ENCODE measurements at regions not wholly inside any gene's neighbourhood (a gene's known extent, or its start where the extent isn't known, plus 50 kb on each side); places are given as distances from the start of the nearest gene placed in this dataset.

DNA sequence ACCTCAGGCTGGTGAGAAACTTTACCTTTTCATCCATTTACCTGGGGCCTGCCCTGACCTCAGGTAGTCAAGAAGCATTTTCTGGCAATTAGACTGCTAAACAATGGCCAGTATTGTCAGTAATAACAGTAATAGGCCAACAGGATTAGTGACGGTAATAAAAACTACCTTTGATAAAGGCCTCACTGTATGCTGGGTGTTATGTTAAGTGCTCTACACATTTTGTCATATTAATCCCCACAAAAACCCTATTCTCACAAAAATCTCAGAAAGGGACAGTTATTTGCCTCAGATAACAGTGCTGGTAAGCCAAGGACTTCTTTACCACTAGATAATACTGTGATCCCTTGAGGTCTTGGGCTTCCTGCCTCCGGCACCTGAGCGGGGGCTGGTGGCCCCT is 191.4 kb downstream of the FOXD2 start:
- no peak overlapping the region for H3K4me3 ChIP-seq
- H3K27me3 ChIP-seq: no peaks in the 10 kb centered on the region
- TF ChIP-seq, protein P1, sequence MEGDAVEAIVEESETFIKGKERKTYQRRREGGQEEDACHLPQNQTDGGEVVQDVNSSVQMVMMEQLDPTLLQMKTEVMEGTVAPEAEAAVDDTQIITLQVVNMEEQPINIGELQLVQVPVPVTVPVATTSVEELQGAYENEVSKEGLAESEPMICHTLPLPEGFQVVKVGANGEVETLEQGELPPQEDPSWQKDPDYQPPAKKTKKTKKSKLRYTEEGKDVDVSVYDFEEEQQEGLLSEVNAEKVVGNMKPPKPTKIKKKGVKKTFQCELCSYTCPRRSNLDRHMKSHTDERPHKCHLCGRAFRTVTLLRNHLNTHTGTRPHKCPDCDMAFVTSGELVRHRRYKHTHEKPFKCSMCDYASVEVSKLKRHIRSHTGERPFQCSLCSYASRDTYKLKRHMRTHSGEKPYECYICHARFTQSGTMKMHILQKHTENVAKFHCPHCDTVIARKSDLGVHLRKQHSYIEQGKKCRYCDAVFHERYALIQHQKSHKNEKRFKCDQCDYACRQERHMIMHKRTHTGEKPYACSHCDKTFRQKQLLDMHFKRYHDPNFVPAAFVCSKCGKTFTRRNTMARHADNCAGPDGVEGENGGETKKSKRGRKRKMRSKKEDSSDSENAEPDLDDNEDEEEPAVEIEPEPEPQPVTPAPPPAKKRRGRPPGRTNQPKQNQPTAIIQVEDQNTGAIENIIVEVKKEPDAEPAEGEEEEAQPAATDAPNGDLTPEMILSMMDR (IDR thresholded peaks at IDR 0.05): no peak
- TF ChIP-seq POLR2A (IDR thresholded peaks at IDR 0.05): no peak
- no peak overlapping the region for H3K27ac ChIP-seq
- H3K4me1 ChIP-seq: no peaks in the 10 kb centered on the region
- H3K36me3 ChIP-seq: no peaks in the 10 kb centered on the region
- no peak for DNase-seq
- H3K9me3 ChIP-seq: no peaks in the 10 kb centered on the region
- intact Hi-C loops (cut with DNase I; ENCODE audit: low total_unique reads): no loop called here

DNA sequence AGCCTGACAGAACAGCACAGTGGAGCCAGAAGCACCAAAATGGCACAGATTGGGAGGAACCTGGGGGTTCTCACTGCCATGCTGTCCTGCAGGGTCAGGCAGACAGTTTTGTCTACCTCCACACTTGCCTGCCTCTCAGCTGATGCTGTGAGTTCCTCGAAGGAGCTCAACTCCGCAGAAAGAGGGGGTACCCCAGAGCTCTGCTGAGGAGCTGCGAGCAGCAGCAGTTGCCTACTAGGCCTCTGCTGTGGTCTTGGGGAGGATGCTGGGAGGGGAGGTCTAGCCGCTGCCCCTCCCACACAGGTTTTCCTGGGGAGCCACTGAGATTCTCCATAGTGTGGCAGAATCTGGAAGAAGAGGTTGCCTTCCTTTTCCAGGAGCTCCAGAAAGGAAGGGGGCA is 192.5 kb downstream of the FOXD2 start:
- Histone ChIP-seq H3K4me1 (no peaks in the 10 kb centered on the region), H3K36me3 (no peaks in the 10 kb centered on the region), H3K4me3 (no peak overlapping the region), H3K27me3 (no peaks in the 10 kb centered on the region), H3K27ac (no peak overlapping the region), H3K9me3 (no peaks in the 10 kb centered on the region)
- no peak for DNase-seq
- TF ChIP-seq, protein P1 (IDR thresholded peaks at IDR 0.05): no peak
- no peak for TF ChIP-seq POLR2A (IDR thresholded peaks at IDR 0.05)
- intact Hi-C loops (cut with DNase I; ENCODE audit: low total_unique reads): no loop called here

DNA sequence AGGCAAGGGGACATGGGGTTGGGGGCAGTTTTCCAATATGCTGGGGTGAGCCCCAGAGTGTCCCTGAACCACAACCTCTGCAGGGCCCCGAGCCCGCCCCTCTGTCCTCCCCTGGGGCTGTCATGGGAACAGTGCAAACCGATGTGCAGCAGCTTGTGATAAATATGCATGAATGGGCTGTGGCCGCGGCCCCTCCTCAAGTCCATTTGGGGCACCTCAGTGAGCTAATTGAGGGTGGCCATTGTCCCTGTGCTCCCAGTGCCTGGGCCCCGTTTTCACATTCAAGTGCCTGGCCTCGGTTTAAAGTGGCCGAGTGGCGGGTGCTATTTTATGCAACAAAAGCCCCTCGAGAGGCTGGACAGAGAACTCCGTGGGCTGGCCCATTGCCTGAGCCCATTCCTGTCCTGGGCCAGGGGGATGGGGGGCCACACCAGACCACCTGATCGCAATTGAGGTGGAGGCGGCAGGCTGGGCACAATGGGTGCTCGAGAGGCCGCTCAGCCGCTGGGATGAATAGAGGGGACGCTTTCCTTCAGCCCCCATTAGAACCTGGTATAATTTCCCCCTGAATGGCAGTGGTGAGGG is 193.7 kb downstream of the FOXD2 start:
- H3K4me1 ChIP-seq: no peaks in the 10 kb centered on the region
- H3K27me3 ChIP-seq: no peaks in the 10 kb centered on the region
- no peak for DNase-seq
- no peak for TF ChIP-seq POLR2A (IDR thresholded peaks at IDR 0.05)
- TF ChIP-seq, protein P1 (IDR thresholded peaks at IDR 0.05): no peak
- intact Hi-C loops (cut with DNase I; ENCODE audit: low total_unique reads): no loop called here
- no peaks in the 10 kb centered on the region for H3K9me3 ChIP-seq
- H3K36me3 ChIP-seq: no peaks in the 10 kb centered on the region
- no peak overlapping the region for H3K4me3 ChIP-seq
- H3K27ac ChIP-seq: no peak overlapping the region

DNA sequence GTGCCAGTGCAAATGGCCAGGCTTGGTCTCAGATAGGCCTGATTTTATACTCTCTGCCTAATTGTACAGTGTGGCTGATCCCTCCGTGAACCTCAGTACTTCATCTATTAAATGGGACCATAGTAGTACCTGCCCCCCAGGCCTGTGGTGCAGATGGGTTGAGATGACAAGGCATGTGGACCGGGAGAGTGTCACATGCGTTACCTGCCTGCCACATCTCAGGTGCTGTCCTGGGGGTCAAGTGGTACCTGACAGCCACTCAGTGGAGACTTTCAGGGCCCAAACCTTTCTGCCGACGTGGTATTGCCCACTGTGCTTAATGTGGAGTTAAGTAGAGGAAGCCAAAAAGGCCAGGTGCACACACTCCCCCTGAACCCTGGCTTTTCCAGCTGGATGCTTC is 197.3 kb downstream of the FOXD2 start:
- no peak for DNase-seq
- intact Hi-C loops (cut with DNase I; ENCODE audit: low total_unique reads): no loop called here
- no peaks in the 10 kb centered on the region for H3K36me3 ChIP-seq
- H3K9me3 ChIP-seq: no peaks in the 10 kb centered on the region
- TF ChIP-seq POLR2A (IDR thresholded peaks at IDR 0.05): no peak
- TF ChIP-seq, protein P1 (IDR thresholded peaks at IDR 0.05): no peak
- no peaks in the 10 kb centered on the region for H3K27me3 ChIP-seq
- H3K27ac ChIP-seq: no peak overlapping the region
- no peak overlapping the region for H3K4me3 ChIP-seq
- no peaks in the 10 kb centered on the region for H3K4me1 ChIP-seq

DNA sequence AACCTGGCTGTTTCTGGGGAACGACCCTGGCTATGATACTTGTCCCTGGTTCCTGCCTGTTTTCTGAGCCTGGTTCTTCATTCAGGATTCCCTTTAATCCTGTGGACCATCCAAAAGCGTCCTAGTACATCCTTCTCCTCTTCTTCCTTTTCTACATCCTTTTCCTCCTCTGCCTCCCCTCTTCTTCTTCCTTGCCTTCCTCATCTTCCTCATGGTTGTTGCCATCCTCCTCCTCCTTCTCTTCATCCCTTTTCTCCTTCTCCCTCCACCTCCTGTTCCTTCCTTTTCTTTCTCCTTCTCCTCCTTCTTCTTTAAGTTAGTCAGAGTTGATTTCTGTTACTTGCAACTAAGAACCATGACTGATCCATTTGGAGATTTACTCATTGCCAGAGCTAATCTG is 197.8 kb downstream of the FOXD2 start:
- H3K4me3 ChIP-seq: no peak overlapping the region
- no peaks in the 10 kb centered on the region for H3K9me3 ChIP-seq
- H3K36me3 ChIP-seq: no peaks in the 10 kb centered on the region
- DNase-seq: no peak
- TF ChIP-seq, protein P1 (IDR thresholded peaks at IDR 0.05): no peak
- TF ChIP-seq POLR2A (IDR thresholded peaks at IDR 0.05): no peak
- H3K27me3 ChIP-seq: no peaks in the 10 kb centered on the region
- no peak overlapping the region for H3K27ac ChIP-seq
- intact Hi-C loops (cut with DNase I; ENCODE audit: low total_unique reads): no loop called here
- H3K4me1 ChIP-seq: no peaks in the 10 kb centered on the region

Data from uterus (tissue), 3 donors.